GM21528 (cell line): ENCODE measurements at regions not wholly inside any gene's neighbourhood (a gene's known extent, or its start where the extent isn't known, plus 50 kb on each side); places are given as distances from the start of the nearest gene placed in this dataset.

Source experiments
- ATAC-seq: cut with Tn5 transposase; IDR thresholded peaks from one replicate; pipeline ENCODE4 v1.9.1; 2021; ENCODE audit warnings: mild to moderate bottlenecking, moderate library complexity; ENCODE audit not compliant: unreplicated experiment, low FRiP score

DNA sequence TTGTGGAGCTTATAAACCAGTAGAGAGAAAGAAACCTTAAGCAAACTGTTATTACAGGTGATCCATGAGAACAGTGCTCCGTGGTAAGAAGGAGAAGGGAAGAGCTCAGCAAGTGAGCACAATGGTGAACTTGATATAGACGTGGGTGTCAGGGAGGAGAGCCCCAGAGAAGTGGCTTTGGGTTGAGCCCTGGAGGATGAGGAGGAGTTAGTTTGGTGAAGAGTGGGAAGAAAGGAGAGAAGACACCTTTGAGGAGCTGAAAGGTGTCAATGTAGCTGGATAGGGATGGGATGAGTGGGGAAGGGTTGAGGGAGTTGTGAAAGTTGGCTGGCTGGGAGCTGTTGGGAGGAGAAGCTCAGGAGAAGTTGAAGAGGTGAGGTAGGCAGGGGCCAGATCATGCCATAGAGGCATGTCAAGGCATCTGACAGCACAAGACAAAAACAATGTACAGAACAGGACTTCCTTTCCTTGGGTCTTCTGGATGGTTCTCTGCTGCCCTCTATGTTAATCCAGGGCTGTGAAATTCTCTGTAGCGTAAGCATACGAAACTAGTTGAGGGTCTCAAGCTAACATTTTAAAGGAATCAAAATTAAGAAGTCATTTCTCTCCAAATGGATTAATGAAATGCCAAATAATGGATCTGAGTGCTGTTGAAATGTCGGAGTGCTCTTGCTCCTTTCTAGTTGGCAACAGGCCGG, 501.9 kb downstream of the KDM4C start:
- no peak for ATAC-seq

GRCh38 chr9:7258688-7259396, 501.1 kb downstream of the KDM4C start:
- ATAC-seq, result no peak

DNA sequence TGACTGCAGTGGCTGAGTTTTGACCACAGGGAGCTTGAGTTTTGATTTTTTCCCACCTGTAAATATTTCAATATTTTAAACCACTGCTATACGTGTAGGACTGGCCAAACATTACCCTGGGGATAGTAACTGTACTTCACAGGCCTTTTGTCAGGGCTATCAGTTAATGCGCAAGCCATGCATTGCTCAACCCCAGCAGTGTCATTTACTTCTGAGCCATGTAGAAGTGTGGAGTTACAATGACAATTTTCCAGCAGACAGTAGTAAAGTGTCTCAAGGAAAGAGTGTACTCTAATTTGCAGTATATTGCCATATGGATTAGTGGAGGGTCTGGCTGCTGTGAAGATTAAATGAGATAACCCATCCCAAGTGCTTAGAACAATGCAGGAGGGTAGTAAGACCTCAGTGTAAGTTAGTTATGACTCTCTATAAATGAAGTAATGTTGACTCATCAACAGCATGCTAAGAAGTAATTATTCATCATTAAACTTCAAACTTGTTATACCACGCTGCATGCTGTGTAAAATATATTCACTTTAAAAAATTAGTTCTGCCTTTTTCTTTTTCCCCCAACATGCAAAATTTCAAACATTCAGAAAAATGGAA, 489.2 kb downstream of the KDM4C start:
- ATAC-seq, result no peak

- ATAC-seq, result no peak
Observed at GRCh38 chr9:7245976-7246580, 488.3 kb downstream of the KDM4C start.

DNA sequence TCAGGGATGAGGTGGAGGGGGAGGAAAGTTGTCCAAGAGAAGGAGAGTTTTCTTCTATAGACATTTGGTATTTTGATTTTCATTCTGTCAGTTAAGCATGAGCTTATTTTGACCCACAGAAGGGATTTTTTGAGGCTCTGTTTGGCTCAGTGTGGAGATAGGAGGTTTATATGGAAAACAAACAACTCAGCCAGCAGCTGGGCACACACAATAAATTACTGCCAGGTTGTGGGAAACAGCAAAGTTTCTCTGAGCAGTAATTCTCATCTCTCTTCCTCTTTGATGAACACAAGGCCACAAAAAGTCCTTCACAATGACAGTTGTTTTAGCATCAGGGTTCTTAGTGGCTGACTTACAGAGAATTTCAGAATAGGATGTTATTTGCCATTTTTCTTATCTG, 486.1 kb downstream of the KDM4C start:
- ATAC-seq, result no peak

DNA sequence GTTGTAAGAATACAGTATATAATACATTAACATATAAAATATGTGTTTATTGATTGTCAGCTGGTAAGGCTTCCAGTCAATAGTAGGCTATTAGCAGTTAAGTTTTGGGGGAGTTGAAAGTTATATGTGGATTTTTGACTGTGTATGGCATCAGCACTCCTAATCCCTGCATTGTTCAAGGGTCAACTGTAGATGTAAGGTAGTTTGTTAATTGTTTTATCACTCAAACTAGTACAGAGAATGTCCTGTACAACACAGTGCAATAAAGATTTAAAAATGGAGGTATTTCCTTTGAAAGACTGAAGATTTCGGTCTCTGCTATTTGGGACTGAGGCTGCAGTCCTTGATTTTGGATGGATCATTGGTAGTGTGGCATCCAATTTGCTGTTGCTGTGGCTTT, 484.4 kb downstream of the KDM4C start:
- no peak for ATAC-seq

- no peak for ATAC-seq
Observed at GRCh38 chr9:7241694-7242093, 483.9 kb downstream of the KDM4C start.

DNA sequence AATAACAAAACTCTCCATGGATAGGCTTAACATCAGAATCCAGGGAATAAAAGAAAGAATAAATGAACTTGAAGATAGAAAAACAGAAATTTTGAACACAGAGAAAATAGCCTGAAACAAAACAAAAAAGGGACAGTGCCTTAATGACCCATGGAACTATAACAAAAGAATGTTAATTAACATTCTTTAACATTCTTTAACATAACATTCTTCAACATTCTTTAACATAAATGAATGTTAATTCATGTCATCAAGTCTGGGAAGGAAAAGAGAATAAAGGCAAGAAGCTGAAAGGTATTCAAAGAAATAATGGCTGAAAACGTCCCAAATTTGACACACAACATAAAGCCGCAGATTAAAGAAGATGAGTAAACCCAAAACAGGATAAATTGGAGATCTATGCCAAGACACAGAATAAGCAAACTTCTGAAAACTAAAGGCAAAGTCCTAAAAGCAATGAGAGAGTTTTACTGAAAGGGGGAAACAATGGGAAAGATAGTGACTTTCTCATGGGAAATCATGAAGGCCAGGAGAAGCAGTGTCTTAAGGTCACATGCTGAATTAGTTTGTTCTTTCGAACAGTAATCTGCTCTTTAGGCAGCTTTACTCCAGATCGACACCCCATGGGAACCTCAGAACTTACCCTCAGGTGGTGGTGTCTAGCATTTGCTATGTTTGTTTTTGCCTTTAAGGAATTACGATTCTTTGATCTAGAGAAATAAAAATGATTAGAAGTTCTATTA, 483.0 kb downstream of the KDM4C start:
- no peak for ATAC-seq

DNA sequence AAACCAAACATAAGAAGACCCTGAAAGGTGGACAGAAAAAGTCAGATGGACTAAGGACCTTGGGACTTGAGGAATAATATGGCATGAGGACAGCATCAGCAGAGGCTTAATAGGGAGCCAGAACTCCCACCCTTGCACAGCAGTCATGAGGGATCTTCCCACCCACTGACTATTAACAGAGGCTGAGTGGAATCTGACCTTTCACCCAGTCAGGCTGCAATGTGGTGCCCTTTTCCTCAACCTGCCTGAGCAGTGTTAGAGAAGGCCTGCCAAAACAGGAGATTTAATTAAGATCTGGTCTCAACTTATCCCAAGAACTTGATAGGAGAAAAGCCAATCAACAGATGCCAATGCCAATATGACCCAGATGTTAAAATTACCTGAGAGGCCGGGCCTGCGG, 481.9 kb downstream of the KDM4C start:
- no peak for ATAC-seq

GRCh38 chr9:7238247-7238637, 480.5 kb downstream of the KDM4C start:
- ATAC-seq, result no peak

DNA sequence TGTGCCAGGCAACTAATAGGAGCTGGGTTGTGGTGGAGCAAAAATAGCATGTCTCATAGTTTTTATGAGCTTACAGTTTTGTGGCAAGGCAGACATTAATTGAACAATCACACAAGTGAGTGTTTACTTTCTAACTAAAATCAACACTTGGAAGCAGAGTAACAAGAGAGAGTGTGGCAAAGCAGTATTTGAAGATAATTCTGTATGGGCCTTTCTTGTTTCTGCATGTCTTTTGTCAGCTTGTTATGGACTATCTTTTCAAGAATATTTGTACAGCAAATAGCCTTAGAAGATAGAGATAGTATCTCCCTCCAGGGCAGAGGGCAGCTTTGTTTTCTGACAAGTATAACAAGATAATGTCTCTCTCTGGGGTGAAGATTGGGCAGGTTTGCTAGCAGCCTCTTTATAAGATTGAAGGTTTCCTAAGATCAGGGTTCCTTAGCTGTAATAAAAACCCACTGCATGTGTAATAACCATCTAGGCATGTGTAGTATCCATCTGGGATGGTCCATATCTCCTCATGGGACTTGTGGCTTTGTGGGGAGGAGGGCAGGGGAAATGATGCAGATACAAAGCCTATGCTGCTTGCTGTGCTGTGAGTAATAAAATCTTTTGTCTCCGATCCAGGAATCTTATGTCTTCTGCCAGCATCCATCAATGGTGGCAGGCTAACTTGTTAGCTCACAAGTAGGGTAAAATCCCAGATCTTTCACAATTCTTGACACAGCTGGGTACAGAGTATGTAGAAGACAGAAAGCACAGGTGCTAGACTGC, 479.9 kb downstream of the KDM4C start:
- ATAC-seq, result no peak

GRCh38 chr9:7236186-7236585, 478.4 kb downstream of the KDM4C start:
- no peak for ATAC-seq

DNA sequence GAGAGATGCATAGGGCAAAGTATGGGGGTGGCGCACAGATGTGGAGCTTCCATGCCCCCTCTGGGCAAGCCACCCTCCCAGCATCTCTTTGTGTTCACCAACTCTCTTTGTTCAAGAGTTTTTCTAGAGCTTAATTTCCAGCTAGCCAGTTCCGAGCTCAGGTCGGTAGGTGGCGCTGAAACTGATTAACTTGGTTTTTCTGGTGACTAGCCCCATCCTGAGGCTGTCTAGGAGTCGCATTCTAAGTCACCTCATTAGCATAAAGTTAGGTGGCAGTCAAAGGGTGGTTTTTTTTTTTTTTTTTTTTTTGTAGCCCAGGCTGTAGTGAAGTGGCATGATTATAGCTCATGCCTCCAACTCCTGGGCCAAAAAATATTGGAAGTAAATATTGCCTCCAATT, 476.4 kb downstream of the KDM4C start:
- ATAC-seq, result peak; percentile 75

- no peak for ATAC-seq
Observed at GRCh38 chr9:7229571-7229970, 471.8 kb downstream of the KDM4C start.

- no peak for ATAC-seq
Observed at GRCh38 chr9:7228726-7229125, 471.0 kb downstream of the KDM4C start.

DNA sequence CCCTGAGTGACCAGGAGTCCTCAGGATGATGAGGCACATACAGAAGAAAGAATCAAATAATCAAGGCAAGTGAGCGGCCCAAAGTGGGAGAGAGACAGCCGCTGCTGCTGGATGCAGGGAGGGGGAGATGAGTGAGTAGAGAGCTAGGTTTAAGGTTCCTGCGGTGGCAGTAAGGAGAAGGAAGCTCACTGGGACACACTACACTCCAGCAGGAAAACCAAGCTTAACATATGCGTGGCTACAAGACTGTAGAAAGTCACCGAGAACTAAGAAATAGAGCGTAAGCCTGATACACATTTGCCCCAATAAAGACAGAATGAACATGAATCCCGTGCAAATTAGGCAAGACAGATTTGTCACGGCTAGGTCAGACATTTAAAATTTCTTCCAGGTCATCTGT, 470.2 kb downstream of the KDM4C start:
- no peak for ATAC-seq

GRCh38 chr9:7226007-7226640, 468.4 kb downstream of the KDM4C start:
- ATAC-seq, result no peak
